ENCODE measurements at regions not wholly inside any gene's neighbourhood (a gene's known extent, or its start where the extent isn't known, plus 50 kb on each side); places are given as distances from the start of the nearest gene placed in this dataset.

- DNase-seq: no peak
Measured at GRCh38 chr14:61847861-61848260, 85.6 kb downstream of the SNAPC1 start.

GRCh38 chr14:61854898-61855297, 92.7 kb downstream of the SNAPC1 start:
- DNase-seq: no peak

- peak; percentile 22 for DNase-seq
Measured at GRCh38 chr14:61860294-61860918, 98.2 kb downstream of the SNAPC1 start.

DNA sequence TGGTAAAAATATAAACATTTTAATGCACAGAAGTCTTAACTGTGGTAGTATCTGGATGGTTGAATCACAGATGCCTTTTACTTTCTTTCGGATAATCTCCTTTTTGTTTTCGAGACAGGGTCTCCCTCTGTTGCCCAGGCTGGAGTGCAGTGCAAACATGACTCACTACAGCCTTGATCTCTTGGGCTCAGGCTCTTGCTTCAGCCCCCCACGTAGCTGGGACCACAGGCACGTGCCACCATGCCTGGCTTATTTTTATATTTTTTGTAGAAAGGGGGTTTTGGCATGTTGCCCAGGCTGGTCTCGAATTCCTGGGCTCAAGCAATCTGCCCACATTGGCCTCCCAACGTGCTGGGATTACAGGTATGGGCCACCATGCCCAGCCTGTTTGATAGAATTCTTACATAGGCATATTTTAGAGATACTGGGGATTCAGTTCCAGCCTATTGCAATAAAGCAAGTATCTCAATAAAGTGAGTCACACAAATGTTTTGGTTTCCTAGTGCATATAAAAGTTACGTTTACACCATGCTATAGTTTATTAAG, 99.2 kb downstream of the SNAPC1 start:
- DNase-seq: no peak

DNA sequence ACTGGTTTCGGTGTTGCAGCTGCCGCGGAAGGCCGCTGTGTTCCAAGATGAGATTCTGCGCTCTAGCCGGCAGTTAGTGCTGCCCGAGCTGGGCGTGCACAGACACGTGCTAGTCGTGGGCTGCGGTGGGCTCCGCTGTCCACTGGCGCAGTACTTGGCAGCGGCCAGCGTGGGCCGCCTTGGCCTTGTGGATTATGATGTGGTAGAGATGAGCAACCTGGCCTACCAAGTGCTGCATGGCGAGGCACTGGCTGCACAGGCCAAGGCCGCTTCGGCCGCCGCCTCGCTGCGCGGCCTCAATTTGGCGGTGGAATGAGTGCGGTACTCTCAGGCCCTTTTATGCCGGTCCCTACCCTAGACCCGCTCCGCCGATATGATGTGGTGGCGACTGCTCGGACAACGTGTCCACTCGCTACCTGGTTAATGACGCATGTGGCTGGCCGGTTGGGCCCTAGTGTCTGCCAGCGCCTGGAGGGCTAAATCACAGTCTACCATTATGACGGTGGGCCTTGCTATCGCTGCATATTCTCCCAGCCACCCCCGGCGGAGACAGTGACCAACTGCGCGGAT, 102.2 kb downstream of the SNAPC1 start:
- no peak for DNase-seq

DNA sequence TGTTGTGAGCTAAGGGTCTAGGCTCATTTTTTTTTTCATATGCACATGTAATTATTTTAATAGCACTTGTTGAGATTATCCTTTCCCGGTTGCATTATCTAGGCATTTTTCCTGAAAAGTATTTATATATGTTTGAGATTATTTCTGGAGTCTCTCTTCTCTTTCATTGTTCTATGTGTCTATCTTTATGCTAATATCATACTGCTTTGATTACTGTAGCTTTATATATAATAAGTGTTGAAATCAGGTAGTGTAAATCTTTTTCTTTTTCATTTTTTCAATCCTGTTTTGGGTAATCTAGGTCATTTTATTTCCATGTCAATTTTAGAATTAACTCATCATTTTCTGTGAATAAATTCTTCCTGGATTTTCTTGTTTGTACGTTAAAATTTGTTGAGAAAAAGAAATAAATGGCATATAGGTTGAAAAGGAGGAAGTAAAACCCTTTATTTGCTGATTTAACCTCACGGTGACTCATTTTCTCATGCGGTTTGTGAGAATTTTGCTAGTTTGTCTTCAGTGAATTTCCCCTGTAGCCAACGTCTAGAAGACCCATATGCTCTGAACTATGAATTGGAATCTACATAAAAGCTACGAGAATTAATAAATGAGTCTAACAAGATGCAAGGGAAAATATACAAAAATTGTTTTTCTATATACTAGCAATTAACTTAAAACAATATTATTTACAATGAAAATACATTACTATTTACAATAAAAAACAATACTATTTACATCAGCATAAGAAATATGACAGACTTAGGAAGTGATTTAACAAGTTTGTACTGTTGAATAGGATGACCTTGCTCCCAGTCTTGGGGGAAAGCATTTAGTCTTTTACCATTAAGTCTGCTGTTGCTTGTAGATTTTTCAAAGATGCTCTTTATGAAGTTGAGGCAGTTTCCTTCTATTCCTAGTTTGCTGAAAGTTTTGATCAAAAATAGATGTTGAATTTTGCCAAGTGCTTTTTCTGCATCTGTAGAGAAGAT, 105.0 kb downstream of the SNAPC1 start:
- DNase-seq: no peak

DNA sequence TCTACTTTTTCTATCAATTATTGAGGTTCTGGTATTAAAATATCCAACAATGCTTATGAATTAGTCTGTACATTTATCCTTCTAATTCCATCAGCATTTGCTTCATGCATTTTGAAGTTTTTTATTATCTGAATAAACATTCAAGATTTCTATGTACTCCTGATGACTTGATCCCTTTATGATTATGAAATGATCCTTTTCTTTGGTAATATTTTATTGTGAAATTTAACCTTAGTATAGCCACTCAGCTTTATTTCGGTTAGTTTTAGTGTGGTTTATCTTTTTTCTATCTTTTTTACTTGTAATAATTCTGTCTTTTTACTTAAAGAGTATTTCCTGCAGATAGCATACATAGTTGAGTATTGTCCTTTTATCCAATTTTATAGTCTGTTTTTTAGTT, 106.6 kb downstream of the SNAPC1 start:
- no peak for DNase-seq

DNA sequence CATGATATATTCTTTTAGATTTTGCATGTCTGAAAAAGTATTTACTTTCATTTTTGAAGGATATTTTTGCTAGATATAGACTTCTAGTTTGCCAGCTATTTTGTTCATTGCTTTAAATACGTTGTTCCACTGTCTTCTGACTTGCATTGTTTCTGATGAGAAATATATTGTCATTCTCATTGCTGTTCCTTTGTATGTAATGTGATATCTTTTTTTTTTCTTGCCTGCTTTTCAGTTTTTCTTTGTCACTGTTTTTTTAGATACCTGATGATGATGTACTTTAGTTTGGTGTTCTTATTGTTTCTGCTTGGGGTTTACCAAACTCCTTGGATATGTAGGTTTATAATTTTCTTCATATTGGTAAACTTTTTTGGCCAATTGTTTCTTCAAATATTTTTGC, 107.9 kb downstream of the SNAPC1 start:
- no peak for DNase-seq

- no peak for DNase-seq
Measured at GRCh38 chr14:61872452-61872851, 110.2 kb downstream of the SNAPC1 start.

GRCh38 chr14:61875483-61875882, 113.3 kb downstream of the SNAPC1 start:
- no peak for DNase-seq

DNA sequence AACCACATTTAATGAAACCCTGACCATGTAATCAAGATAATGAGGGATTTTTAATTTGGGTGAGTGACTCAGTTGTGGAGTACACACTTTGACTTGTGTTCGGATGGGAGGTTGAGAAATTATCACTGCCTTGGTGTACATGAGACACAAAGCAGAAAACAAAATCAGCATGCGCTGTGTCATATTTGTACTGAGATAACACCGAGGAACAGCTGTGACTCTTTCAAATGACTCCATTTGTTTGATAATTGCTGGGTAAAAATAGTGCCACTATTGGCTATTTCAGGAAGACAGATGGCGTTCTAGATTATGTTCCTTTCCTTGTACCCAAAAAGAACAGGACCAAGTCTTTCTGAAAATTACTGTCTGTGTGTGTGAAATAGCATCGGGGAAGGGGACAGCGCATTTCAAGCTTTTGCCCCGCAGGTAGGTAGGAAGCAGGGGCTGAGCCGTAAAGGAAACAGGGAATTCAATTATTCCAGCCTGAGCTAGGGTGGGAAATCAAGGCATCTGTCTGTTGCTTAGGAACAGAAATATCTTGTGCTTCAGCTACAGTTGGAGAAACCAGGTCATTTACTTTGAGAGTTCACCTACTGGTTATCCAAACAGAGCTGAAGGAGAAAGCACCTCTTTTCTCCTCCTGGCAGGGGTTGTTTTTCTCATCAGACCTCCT, 114.3 kb downstream of the SNAPC1 start:
- no peak for DNase-seq

- no peak for DNase-seq
Measured at GRCh38 chr14:61877035-61877390, 114.8 kb downstream of the SNAPC1 start.

- DNase-seq: no peak
Measured at GRCh38 chr14:61877768-61878167, 115.5 kb downstream of the SNAPC1 start.

DNA sequence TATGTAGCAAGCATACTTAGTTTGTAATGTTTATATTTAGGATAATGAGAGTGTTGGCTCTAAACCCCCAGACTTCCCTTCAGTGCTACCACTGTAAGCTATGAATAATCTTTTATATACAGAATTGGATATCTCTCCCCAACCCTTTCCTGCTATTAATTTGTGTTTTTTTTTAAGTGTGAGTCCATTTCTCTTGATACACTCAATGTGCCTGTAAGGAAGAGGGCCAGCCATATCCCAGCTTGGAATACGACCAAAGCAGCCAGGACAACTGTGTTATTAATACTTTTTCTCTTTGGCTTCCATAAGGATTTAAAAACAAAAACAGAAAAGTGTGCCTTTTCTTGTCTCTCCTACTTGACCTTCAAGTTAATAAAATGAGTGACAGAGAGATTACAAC, 116.7 kb downstream of the SNAPC1 start:
- no peak for DNase-seq

- DNase-seq: no peak
Measured at GRCh38 chr14:61881046-61881445, 118.8 kb downstream of the SNAPC1 start.

DNA sequence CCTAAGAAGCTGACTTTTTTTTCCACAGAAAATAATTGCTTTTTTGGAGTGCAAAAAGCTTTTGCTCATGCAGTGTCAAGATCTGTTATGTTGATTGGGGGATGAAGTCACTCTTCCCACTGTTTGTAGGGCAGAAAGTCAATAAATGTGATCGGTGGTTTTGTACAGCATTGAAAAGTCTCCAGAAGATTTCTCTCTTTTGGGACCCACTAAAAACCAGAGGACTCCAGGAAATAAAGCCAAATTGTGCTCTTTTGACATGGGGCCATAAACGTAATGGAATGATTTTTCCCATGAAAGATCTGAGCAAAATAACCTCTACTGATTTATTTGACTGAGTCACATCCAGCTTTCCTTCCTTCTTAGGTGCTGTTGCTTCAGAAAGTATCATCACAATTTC, 122.5 kb downstream of the SNAPC1 start:
- DNase-seq: no peak

DNA sequence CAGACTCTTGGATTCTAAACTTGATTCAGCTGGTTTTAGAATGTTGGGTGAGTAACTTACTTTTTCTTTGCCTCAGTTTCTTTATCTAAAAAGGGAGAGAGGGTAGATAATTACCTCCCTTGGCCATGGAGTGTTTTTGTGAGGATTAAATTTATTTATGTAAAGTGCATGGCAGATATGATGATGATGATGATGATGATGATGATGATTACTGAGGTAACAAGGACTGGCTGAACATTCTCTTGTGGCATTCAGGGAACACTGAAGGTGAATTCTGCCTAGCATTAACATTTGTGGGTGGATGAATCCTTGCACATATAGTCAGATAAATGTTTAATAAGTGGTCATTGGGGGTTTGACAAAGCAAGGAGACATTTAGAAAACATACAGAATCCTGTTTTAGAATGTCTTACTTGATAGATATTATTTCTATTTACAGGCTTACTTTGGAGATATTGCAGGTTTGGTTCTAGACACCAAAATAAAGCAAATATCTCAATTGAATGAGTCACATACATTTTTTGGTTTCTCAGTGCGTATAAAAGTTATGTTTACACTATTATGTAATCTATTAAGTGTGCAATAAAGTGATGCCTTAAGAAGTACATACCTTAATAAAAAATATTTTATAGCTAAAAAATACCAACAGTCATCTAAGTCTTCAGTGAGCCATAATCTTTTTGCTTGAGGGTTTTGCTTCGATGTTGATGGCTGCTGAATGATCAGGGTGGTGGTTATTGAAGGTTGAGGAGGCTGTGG, 123.2 kb downstream of the SNAPC1 start:
- DNase-seq: no peak

DNA sequence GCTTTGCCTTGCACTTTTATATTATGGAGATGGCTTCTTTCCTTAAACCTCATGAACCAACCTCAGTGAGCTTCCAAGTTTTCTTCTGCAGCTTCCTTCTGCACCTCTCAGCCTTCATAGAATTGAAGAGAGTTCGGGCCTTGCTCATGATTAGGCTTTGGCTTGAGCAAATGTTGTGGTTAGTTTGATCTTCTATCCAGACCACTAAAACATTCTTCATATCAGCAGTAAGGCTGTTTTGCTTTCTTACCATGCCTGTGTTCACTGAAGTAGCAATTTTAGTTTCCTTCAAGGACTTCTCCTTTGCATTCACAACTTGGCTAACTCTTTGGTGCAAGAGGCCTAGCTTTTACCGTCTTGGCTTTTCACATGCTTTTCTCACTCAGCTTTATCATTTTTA, 125.4 kb downstream of the SNAPC1 start:
- DNase-seq: no peak

- DNase-seq: no peak
Measured at GRCh38 chr14:61889914-61890351, 127.7 kb downstream of the SNAPC1 start.

DNA sequence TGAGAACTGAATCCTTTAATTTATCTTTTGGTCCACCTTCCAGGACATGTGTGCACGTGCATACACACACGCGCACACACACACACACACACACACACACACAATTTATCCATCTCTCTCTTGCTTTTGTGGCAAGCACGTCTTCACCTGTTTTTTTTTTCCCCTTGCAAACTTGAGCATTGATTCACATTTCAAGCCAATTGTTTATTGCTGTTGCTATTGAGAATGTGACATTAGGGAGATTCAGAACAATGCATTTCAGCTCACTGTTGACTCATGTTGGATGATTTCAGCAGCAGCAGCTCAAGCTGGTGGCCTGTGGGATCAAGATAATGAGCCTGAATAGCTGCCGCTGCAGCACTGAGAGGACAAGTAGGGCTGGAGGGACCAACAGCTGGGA, 128.9 kb downstream of the SNAPC1 start:
- no peak for DNase-seq

GRCh38 chr14:61891810-61892209, 129.6 kb downstream of the SNAPC1 start:
- DNase-seq: no peak

GRCh38 chr14:61893371-61893940, 131.2 kb downstream of the SNAPC1 start:
- DNase-seq: no peak
